HCT116 (cell line): ENCODE measurements at regions not wholly inside any gene's neighbourhood (a gene's known extent, or its start where the extent isn't known, plus 50 kb on each side); places are given as distances from the start of the nearest gene placed in this dataset.

Experiments
- ATAC-seq: fragments of 200-7000 bp; cut with Tn5 transposase; 2 replicates; pipeline ENCODE4 v1.9.1; 2020; ENCODE audit warnings: mild to moderate bottlenecking, moderate library complexity
- BruUV-seq: library from RNA; stranded (reverse); fragments of 400-500 nt; replicated peaks from 2 replicates; lab custom pipeline; 2021; lab: Mats Ljungman, UMichigan
- CTCF ChIA-PET: fragments of 300-600 bp; sonication (Branson Sonifier 250); formaldehyde crosslinking; loops from one replicate; lab custom pipeline; 2021; ENCODE audit warnings: antibody characterized with exemption; lab: Charles Lee
- POLR2A ChIA-PET: fragments of 300-600, 350-600 bp; sonication (Branson Sonifier 250); formaldehyde crosslinking; loops from one replicate; lab custom pipeline; 2021; ENCODE audit warnings: antibody characterized with exemption; lab: Charles Lee
- RAD21 ChIA-PET, 2 experiments: fragments of 300-600 bp; sonication (Branson Sonifier 250); formaldehyde crosslinking; loops; one replicate each; lab custom pipeline; 2023; ENCODE audit warnings: low total read pairs in 2 of 2; ENCODE audit not compliant: uncharacterized antibody in 2 of 2, unreplicated experiment in 2 of 2, low non-redundant PET in 1 of 2; lab: Charles Lee
- DNase-seq: peaks from one replicate; pipeline ENCODE4 v3.0.0-alpha.2; 2010; ENCODE audit warnings: low read depth, low spot score
- H2AFZ ChIP-seq: fragments of 200-600 bp; shearing (Covaris generic), sonication (generic); 2 replicates; pipeline ENCODE4 v1.6.1; 2017; ENCODE audit warnings: low read depth, mixed run types, mixed read lengths, antibody characterized with exemption, low read length; ENCODE audit not compliant: poor library complexity, severe bottlenecking
- H3K27ac ChIP-seq: 2 replicates; pipeline ENCODE4 v1.5.1; 2012; ENCODE audit warnings: low read depth, low read length
- H3K27me3 ChIP-seq: fragments of 200-600 bp; sonication (generic); 2 replicates; pipeline ENCODE4 v1.6.1; 2016; ENCODE audit warnings: mixed run types, low read length, mixed read lengths; ENCODE audit not compliant: insufficient read depth
- H3K36me3 ChIP-seq, 2 experiments: fragments of 200-500 bp in 1 of 2; fragments of 200-600 bp in 1 of 2; sonication (Bioruptor generic) in 1 of 2; sonication (generic) in 1 of 2; 2 replicates each; pipeline versions ENCODE4 v1.5.1 to v1.6.1; 2014 to 2016; ENCODE audit warnings: low read length in 2 of 2, inconsistent platforms in 1 of 2, mixed read lengths in 1 of 2, mixed run types in 1 of 2; ENCODE audit not compliant: insufficient read depth in 2 of 2, control insufficient read depth in 1 of 2
- H3K4me1 ChIP-seq, 2 experiments: fragments of 200-600 bp in 1 of 2; sonication (generic) in 1 of 2; 2 replicates each; pipeline versions ENCODE4 v1.5.1 to v1.6.1; 2012 to 2017; ENCODE audit warnings: low read length in 2 of 2, inconsistent platforms in 1 of 2, mild to moderate bottlenecking in 1 of 2, mixed read lengths in 1 of 2, mixed run types in 1 of 2, moderate library complexity in 1 of 2; ENCODE audit not compliant: insufficient read depth in 2 of 2, control insufficient read depth in 1 of 2
- H3K4me2 ChIP-seq: fragments of 200-600 bp; sonication (generic); 2 replicates; pipeline ENCODE4 v1.6.1; 2017; ENCODE audit warnings: mixed run types, low read length, mixed read lengths
- H3K4me3 ChIP-seq, 2 experiments: fragments of 200-600 bp in 1 of 2; sonication (generic) in 1 of 2; replicated peaks in 1 of 2; 2 replicates each; pipeline ENCODE4 v1.5.1; 2011 to 2016; ENCODE audit warnings: low read length in 2 of 2, control low read depth in 1 of 2, low read depth in 1 of 2, mild to moderate bottlenecking in 1 of 2, mixed read lengths in 1 of 2, mixed run types in 1 of 2
- H3K79me2 ChIP-seq: fragments of 200-600 bp; sonication (generic); 2 replicates; pipeline ENCODE4 v1.6.1; 2017; ENCODE audit warnings: mild to moderate bottlenecking, mixed run types, low read length, moderate library complexity, mixed read lengths; ENCODE audit not compliant: insufficient read depth
- H3K9ac ChIP-seq: fragments of 200-600 bp; sonication (generic); 2 replicates; pipeline ENCODE4 v1.6.1; 2016; ENCODE audit warnings: low read length, mixed read lengths
- H3K9me2 ChIP-seq: fragments of 200-600 bp; sonication (generic), shearing (Covaris generic); 2 replicates; pipeline ENCODE4 v1.6.1; 2017; ENCODE audit warnings: mixed run types, mild to moderate bottlenecking, moderate library complexity; ENCODE audit not compliant: insufficient read depth
- H3K9me3 ChIP-seq, 2 experiments: fragments of 200-500 bp in 1 of 2; fragments of 200-600 bp in 1 of 2; sonication (Bioruptor generic) in 1 of 2; sonication (generic) in 1 of 2; 2 replicates each; pipeline ENCODE4 v1.6.1; 2014 to 2017; ENCODE audit warnings: low read length in 2 of 2, mixed read lengths in 2 of 2, inconsistent platforms in 1 of 2, low read depth in 1 of 2, mild to moderate bottlenecking in 1 of 2, mixed run types in 1 of 2, moderate library complexity in 1 of 2; ENCODE audit not compliant: control insufficient read depth in 1 of 2, insufficient read depth in 1 of 2
- H4K20me1 ChIP-seq: fragments of 200-600 bp; sonication (generic), shearing (Covaris generic); 2 replicates; pipeline ENCODE4 v1.6.1; 2017; ENCODE audit warnings: mixed run types, mild to moderate bottlenecking, moderate library complexity; ENCODE audit not compliant: insufficient read depth
- CBX3 ChIP-seq: IDR thresholded peaks from 2 replicates; pipeline ENCODE4 v1.6.1; 2012; ENCODE audit warnings: low read depth
- CTCF ChIP-seq, 3 experiments: fragments of 200-600 bp in 1 of 3; sonication (generic) in 1 of 3; IDR thresholded peaks in 2 of 3; conservative IDR thresholded peaks in 1 of 3; 2 replicates each; pipeline ENCODE4 v1.5.1; 2012 to 2017; ENCODE audit warnings: low read depth in 2 of 3, low read length in 2 of 3, antibody characterized with exemption in 1 of 3, borderline replicate concordance in 1 of 3, control low read depth in 1 of 3, mild to moderate bottlenecking in 1 of 3, mixed read lengths in 1 of 3, mixed run types in 1 of 3, moderate library complexity in 1 of 3; ENCODE audit not compliant: insufficient read depth in 1 of 3
- EGR1 ChIP-seq: IDR thresholded peaks from 2 replicates; pipeline ENCODE4 v1.6.1; 2012; ENCODE audit warnings: low read depth
- EZH2 ChIP-seq: fragments of 200-600 bp; sonication (generic); IDR thresholded peaks from 2 replicates; pipeline ENCODE4 v1.6.1; 2017; ENCODE audit warnings: antibody characterized with exemption, mixed run types
- EZH2phosphoT487 ChIP-seq: fragments of 200-600 bp; IDR thresholded peaks from 2 replicates; pipeline ENCODE4 v1.6.1; 2018; ENCODE audit warnings: antibody characterized with exemption, borderline replicate concordance
- FOSL1 ChIP-seq: IDR thresholded peaks from 2 replicates; pipeline ENCODE4 v1.6.1; 2012; ENCODE audit warnings: low read depth
- JUND ChIP-seq: IDR thresholded peaks from 2 replicates; pipeline ENCODE4 v1.6.1; 2012
- MAX ChIP-seq: IDR thresholded peaks from 2 replicates; pipeline ENCODE4 v1.6.1; 2012
- POLR2AphosphoS5 ChIP-seq: IDR thresholded peaks from 2 replicates; pipeline ENCODE4 v1.6.1; 2011; ENCODE audit warnings: mild to moderate bottlenecking, low read depth, low read length, moderate library complexity
- RAD21 ChIP-seq: IDR thresholded peaks from 2 replicates; pipeline ENCODE4 v1.6.1; 2012; ENCODE audit warnings: low read depth, mild to moderate bottlenecking
- REST ChIP-seq: IDR thresholded peaks from 2 replicates; pipeline ENCODE4 v1.6.1; 2012; ENCODE audit warnings: low read depth
- SIN3A ChIP-seq: IDR thresholded peaks from 2 replicates; pipeline ENCODE4 v1.6.1; 2012; ENCODE audit warnings: low read depth
- SRF ChIP-seq: IDR thresholded peaks from 2 replicates; pipeline ENCODE4 v1.6.1; 2012; ENCODE audit warnings: low read depth
- TCF7L2 ChIP-seq: IDR thresholded peaks from 2 replicates; pipeline ENCODE4 v1.7.0; 2011; ENCODE audit warnings: borderline replicate concordance, inconsistent platforms; ENCODE audit not compliant: insufficient read depth, insufficient read length; ENCODE audit errors: extremely low read depth
- YY1 ChIP-seq: IDR thresholded peaks from 2 replicates; pipeline ENCODE4 v1.6.1; 2011; ENCODE audit warnings: low read length, low read depth, moderate library complexity, mild to moderate bottlenecking; ENCODE audit not compliant: insufficient replicate concordance; ENCODE audit errors: extremely low read depth
- ZBTB33 ChIP-seq: IDR thresholded peaks from 2 replicates; pipeline ENCODE4 v1.6.1; 2011; ENCODE audit warnings: mild to moderate bottlenecking, low read length, moderate library complexity; ENCODE audit not compliant: insufficient replicate concordance; ENCODE audit errors: extremely low read depth
- intact Hi-C: fragments of 100-400 bp; cut with micrococcal nuclease; formaldehyde crosslinking; loops from 2 replicates; pipeline ENCODE4 v1.10.0; 2022

GRCh38 chr17:77461277-77462057 is 320.7 kb downstream of the SEC14L1 start (continued):
- TF ChIP-seq MAX (no peak), CTCF (IDR thresholded peaks at IDR 0.05 in 2 of 3, conservative IDR thresholded peaks at IDR 0.05 in 1 of 3; ENCODE audit: borderline replicate concordance in 1 of 3, insufficient read depth in 1 of 3, low read depth in 2 of 3, low read length in 2 of 3) (no peak)

GRCh38 chr17:77462090-77462489 is 321.3 kb downstream of the SEC14L1 start:
- ChIA-PET POLR2A (no interaction called here), RAD21 (no interaction called here), CTCF (no interaction called here)
- DNase-seq (no peak), ATAC-seq (no peak)
- no peak overlapping the region for H3K9ac ChIP-seq
- H3K36me3 ChIP-seq, result no peaks in the 10 kb centered on the region
- H3K27ac ChIP-seq, result no peak overlapping the region
- no peak overlapping the region for H3K4me2 ChIP-seq
- H3K4me1 ChIP-seq, result peaks cover 0 to 10% of the 10 kb centered on the region in 2 experiments; a peak in 1 of 4 replicates
- BruUV-seq, result no TSS peak
- no peak overlapping the region for H3K4me3 ChIP-seq
- TF ChIP-seq CBX3, result no peak
- no peak for TF ChIP-seq EZH2phosphoT487
- no peak for TF ChIP-seq TCF7L2
- TF ChIP-seq YY1, result no peak
- TF ChIP-seq ZBTB33, result no peak
- TF ChIP-seq EZH2, result no peak
- no peak for TF ChIP-seq SRF
- TF ChIP-seq FOSL1, result no peak
- TF ChIP-seq MAX, result no peak
- no peak for TF ChIP-seq RAD21
- TF ChIP-seq SIN3A, result no peak
- no peak for TF ChIP-seq EGR1
- no peak for TF ChIP-seq REST
- no peak for TF ChIP-seq JUND
- no peak for TF ChIP-seq POLR2AphosphoS5
- H3K79me2 ChIP-seq, result peaks cover 68% of the 10 kb centered on the region
- intact Hi-C loops, result no loop called here
- H3K9me2 ChIP-seq, result no peaks in the 10 kb centered on the region
- H3K27me3 ChIP-seq, result no peaks in the 10 kb centered on the region
- no peak overlapping the region for H2AFZ ChIP-seq
- H4K20me1 ChIP-seq, result no peaks in the 10 kb centered on the region
- no peaks in the 10 kb centered on the region for H3K9me3 ChIP-seq
